ENCODE measurements at regions not wholly inside any gene's neighbourhood (a gene's known extent, or its start where the extent isn't known, plus 50 kb on each side); places are given as distances from the start of the nearest gene placed in this dataset.

DNA sequence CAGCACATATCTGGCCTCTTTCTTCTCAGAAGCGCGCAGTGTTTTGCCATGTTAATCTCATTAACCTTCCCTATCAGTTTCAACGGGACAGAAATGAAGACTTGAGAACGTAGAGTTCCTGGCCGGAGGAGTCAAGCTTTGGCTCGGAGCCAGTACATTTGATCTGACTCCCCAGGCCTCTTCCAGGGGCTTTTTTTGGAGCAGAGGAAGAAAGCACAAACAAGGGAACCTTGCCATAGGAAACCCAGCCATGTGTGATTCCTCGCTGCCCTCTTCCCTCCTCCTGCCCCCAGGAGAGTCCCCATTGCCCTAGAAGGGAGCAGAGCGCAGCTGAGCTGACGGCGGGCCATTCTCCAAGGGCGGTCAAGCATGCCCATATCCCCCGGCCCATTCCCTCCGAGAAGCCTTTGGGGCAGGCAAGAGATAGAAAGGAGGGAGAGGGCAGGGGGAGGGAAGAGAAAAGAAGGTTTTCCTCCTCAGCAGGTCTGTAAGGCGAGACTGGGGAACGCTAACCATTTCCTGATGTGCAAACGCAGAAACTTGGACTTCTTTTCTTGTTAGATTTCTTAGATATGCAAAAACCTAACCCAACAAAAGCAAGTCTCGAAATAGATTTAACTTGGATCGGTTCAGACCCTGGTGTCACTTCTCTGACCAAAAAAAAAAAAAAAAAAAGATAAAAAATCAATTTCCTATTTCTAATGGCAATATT lies 63.7 kb upstream of the POU3F3 start:
- TF ChIP-seq POLR2A (IDR thresholded peaks at IDR 0.05): no peak
- TF ChIP-seq, protein P1, sequence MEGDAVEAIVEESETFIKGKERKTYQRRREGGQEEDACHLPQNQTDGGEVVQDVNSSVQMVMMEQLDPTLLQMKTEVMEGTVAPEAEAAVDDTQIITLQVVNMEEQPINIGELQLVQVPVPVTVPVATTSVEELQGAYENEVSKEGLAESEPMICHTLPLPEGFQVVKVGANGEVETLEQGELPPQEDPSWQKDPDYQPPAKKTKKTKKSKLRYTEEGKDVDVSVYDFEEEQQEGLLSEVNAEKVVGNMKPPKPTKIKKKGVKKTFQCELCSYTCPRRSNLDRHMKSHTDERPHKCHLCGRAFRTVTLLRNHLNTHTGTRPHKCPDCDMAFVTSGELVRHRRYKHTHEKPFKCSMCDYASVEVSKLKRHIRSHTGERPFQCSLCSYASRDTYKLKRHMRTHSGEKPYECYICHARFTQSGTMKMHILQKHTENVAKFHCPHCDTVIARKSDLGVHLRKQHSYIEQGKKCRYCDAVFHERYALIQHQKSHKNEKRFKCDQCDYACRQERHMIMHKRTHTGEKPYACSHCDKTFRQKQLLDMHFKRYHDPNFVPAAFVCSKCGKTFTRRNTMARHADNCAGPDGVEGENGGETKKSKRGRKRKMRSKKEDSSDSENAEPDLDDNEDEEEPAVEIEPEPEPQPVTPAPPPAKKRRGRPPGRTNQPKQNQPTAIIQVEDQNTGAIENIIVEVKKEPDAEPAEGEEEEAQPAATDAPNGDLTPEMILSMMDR (IDR thresholded peaks at IDR 0.05): no peak

All from Peyer's patch (tissue), 4 donors.